HG02938 (cell line): ENCODE measurements at regions not wholly inside any gene's neighbourhood (a gene's known extent, or its start where the extent isn't known, plus 50 kb on each side); places are given as distances from the start of the nearest gene placed in this dataset.
"Not testable (repeated sequence)": the region's sequence is repeated elsewhere in the genome, so short reads cannot be mapped to it uniquely, and the experiment has no call there.

Experiments used
- ATAC-seq: cut with Tn5 transposase; IDR thresholded peaks from one replicate; pipeline ENCODE4 v1.9.1; 2021; ENCODE audit warnings: mild to moderate bottlenecking, moderate library complexity; ENCODE audit not compliant: unreplicated experiment

DNA sequence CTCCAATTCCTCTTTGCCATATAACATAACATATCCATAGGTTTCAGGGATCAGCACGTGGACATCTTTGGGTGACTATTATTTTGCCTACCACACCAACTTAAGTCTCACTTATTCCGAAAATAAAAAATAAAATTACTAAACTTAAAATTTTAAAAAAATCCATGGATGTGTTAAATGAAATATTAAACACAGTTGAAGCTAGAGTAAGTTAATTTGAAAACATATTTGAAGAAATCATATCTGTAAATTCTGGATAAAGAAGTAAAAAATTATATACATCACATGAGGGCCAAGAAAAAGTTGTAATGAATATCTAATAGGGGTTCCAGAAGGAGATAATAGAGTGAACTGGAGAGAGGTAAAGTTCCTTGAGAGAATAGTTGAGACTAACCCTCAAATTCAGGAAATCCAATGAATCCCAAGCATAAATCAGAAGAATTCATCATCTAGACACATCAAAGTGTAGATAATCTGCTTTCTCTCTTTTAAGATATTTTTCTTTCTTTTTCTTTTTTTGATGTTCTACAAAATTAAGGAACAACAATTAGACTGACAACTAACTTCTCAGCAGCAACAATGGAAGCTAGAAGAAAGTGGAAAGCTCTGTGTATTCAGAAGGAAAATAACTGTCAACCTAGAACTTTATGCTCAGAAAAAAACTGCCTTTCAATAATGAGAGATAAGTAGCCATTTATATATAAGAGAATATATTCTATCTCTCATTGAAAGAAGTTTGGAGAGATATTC is 147.4 kb downstream of the ABHD5 start:
- ATAC-seq = no peak

- ATAC-seq = no peak
Observed at GRCh38 chr3:43838877-43839276, 148.1 kb downstream of the ABHD5 start.

- ATAC-seq = no peak
Observed at GRCh38 chr3:43843386-43843785, 152.6 kb downstream of the ABHD5 start.

- ATAC-seq = no peak
Observed at GRCh38 chr3:43844757-43845156, 154.0 kb downstream of the ABHD5 start.

DNA sequence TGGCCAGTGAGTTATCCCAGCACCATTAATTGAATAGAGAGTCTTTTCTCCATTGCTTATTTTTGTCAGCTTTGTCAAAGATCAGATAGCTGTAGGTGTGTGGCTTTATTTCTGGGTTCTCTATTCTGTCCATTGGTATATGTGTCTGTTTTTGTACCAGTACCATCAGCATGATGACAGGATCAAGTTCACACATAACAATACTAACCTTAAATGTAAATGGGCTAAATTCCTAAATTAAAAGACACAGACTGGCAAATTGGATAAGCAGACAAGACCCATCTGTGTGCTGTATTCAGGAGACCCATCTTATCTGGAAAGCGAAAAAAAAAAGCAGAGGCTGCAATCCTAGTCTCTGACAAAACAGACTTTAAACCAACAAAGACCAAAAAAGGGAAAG is 154.8 kb downstream of the ABHD5 start:
- ATAC-seq = not testable (repeated sequence)

GRCh38 chr3:43852066-43852465 is 161.3 kb downstream of the ABHD5 start:
- no peak for ATAC-seq

DNA sequence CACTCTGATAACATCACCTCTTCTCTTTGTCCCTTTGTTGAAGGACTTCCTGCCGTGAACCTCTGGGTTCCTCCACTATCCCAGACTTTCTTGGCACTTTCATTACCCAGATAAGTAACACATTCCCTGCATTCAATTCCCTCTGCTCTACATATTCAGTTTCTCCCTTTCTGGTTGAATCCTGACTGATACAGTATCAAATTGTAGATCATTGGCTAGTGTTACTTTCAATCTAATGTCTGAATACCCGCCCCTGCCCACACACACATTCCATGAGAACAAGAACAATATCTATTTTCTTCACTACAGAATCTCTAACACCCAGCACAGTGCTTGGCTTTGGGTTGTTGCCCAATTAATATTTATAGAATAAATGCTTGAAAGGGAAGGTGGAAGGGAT is 163.5 kb downstream of the ABHD5 start:
- ATAC-seq = no peak

DNA sequence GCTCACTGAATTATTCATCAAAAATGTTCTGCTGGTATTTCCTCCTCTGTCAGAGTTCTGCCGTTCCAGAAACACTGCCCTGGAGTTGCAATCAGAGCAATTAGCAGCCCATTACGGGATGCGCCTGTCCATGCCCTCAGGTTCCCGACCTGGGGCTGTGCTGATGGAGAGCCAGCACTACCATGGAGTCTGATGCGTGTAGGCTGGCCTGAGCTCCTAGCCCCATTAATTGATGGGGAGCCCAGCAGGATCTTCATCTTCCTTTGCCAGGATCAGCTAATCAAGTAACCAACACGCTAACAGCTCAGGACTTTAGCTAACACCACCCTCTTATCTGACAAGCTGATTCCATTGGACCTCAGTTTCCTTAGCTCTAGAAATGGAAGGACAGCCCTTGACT is 164.2 kb downstream of the ABHD5 start:
- no peak for ATAC-seq

DNA sequence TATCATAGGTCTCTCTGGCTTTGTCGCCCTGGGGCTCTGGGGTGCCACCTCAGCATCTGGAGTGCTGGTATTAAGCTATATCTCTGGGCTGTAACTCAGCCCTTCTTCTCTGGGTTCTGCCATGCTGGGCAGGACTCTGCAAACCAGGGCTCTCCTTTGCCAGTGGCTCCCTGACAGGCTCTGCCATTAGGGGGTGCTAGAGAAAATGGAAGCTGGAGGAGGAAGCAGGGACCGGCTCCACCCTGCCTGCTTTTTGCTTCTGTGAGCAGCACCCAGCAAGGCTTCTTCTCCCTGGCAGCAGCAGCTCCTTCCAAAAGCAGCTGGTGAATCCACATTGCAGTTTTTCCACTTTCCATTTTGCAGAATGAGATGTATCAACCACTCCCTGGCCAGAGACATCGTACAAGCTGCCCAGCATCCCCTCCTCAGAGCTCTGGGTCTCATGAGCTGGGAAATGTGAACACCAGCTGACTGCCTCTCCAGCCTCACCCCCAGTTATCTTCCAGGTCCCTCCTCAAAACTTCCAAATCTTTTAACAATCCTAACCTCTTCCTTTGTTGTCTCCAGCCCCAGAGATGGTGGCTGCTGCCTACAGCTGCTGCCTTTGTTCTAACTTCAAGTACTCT is 165.0 kb downstream of the ABHD5 start:
- no peak for ATAC-seq

- ATAC-seq = no peak
Observed at GRCh38 chr3:43856351-43856750, 165.6 kb downstream of the ABHD5 start.

DNA sequence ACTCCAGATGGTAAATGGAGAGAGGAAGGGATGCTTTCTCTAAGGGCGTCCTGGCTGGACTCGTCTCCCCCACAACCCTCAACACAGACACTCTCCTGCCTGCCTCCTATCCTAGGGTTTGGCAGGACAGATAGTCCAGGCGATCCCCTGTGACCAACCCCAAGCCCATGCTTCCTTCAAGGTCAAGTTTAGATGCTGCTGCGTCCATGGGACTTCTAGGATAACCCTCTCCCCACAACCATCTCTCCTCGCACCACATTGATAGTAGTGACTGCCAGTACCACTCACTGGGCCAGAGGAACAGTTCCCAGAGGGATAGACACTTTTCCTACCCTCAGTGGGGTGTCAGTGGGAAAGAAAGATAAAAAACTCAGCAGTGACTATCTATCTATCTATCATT is 166.0 kb downstream of the ABHD5 start:
- no peak for ATAC-seq

GRCh38 chr3:43857361-43858293 is 166.9 kb downstream of the ABHD5 start:
- no peak for ATAC-seq

- no peak for ATAC-seq
Observed at GRCh38 chr3:43858294-43858701, 167.6 kb downstream of the ABHD5 start.

DNA sequence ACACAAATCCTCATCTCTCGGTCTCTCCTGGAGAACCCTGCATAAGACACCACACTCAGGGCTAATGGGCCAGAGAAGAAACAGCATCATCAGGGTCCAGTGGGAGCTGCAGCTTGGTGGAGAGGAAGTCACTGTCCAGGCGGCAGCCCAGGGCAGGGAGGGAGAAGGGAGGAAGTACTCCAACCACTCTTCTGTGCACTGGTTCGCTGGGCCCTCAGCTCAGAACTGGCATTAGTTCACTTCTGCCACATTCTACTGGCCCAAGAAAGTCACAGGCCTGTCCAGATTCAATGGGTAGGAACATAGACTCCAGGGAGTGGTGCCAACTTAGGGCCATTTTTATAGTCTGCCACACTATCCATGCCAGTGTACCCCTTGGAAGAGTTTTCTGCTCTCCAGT is 169.0 kb downstream of the ABHD5 start:
- no peak for ATAC-seq

DNA sequence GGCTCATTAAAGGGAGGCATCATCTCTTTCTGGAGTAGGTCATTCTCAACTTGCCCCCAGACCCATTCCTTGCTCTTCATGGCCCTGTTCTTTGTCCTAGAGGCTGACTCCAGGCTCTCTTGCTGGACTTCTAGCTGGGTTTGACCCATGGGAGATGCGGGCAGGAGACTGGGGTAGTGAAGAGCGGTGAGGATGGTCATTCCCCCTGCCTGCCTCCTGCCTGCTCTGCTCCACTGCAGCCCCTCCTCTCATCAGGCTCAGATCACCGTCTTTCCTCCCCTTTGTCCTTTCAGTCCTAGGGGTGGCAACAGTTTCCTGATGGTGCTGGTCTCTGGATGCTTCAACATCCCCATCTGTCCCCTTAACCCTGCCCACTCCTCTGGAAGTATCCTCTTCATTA is 170.9 kb downstream of the ABHD5 start:
- no peak for ATAC-seq

GRCh38 chr3:43862470-43862869 is 171.7 kb downstream of the ABHD5 start:
- ATAC-seq = no peak

DNA sequence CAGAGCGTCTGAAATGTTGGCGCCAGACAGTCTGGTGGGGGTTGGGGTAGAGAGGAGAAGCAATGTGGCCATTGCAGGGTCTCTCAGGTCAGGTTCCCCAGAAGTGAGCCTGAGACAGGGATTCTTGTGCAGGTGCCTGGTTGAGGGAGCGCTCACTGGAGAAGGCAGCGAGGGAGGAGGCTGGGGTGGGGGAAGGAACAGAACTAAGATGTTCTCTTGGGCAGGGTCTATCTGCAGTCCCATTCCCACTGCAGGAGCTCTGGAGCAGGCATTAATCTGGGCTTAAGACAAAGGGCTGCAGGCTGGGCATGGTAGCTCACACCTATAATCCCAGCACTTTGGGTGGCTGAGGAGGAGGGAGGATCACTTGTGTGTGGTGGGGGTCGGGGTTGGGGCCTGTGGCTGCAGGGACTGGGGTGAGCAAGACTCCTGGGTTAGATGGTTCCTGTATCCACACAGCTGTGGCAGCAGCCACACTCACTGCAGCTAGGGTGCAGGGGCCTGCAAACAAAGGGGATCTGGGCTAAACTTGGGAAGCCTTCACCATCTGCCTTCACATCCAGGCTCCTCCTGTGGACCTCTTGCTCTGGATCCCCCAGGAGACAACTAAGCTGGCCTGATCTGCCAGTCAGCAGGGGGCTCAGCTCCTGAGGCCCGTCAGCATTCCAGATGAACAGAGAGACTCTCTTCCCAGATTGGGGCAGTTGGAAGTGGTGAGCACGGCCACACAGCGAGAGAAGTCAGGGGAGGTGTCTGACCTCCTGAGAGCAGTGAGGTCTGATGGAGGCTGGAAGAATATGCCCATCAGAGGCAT is 172.5 kb downstream of the ABHD5 start:
- ATAC-seq = no peak

GRCh38 chr3:43863966-43864933 is 173.5 kb downstream of the ABHD5 start:
- no peak for ATAC-seq

- no peak for ATAC-seq
Observed at GRCh38 chr3:43865351-43865750, 174.6 kb downstream of the ABHD5 start.
